ENCODE measurements at regions not wholly inside any gene's neighbourhood (a gene's known extent, or its start where the extent isn't known, plus 50 kb on each side); places are given as distances from the start of the nearest gene placed in this dataset.

- Histone ChIP-seq H4K20me1 (ENCODE audit: control insufficient read depth, extremely low read depth, insufficient read depth, low read length) (no peaks in the 10 kb centered on the region), H3K9me1 (ENCODE audit: control insufficient read depth, extremely low read depth, insufficient read depth, low read length) (no peaks in the 10 kb centered on the region), H3K9ac (ENCODE audit: control insufficient read depth, extremely low read depth, insufficient read depth, low read length) (no peak overlapping the region), H2AFZ (ENCODE audit: control insufficient read depth, low read length) (no peak overlapping the region), H3K9me3 (ENCODE audit: control insufficient read depth, low read depth, low read length) (no peaks in the 10 kb centered on the region), H3K27ac (ENCODE audit: control insufficient read depth, insufficient read depth, low read length) (no peak overlapping the region), H3K79me2 (ENCODE audit: control insufficient read depth, insufficient read depth, low read length) (no peaks in the 10 kb centered on the region), H3K4me1 (ENCODE audit: control insufficient read depth, extremely low read depth, insufficient read depth, low read length) (peaks cover 5% of the 10 kb centered on the region), H3K4me2 (ENCODE audit: control insufficient read depth, extremely low read depth, insufficient read depth, low read depth, low read length) (no peak overlapping the region), H3K36me3 (ENCODE audit: control insufficient read depth in 2 of 2, extremely low read depth in 1 of 2, insufficient read depth in 2 of 2, low read length in 2 of 2) (no peaks in the 10 kb centered on the region), H3K27me3 (ENCODE audit: control insufficient read depth, extremely low read depth, insufficient read depth, low read length) (no peaks in the 10 kb centered on the region), H3K4me3 (ENCODE audit: control insufficient read depth in 2 of 3, extremely low read depth in 1 of 3, insufficient read depth in 2 of 3, low read depth in 1 of 3, low read length in 3 of 3) (no peak overlapping the region)
- dilution Hi-C loops (cut with MboI; ENCODE audit: extremely low pct_ligation_motif_present, low sequenced_read_pairs), result no loop called here
- DNase-seq (ENCODE audit: low read depth, low spot score) (no peak), FAIRE-seq (no peak)
- TF ChIP-seq EZH2 (IDR thresholded peaks at IDR 0.05; ENCODE audit: low read length), result no peak
- TF ChIP-seq, protein P1, sequence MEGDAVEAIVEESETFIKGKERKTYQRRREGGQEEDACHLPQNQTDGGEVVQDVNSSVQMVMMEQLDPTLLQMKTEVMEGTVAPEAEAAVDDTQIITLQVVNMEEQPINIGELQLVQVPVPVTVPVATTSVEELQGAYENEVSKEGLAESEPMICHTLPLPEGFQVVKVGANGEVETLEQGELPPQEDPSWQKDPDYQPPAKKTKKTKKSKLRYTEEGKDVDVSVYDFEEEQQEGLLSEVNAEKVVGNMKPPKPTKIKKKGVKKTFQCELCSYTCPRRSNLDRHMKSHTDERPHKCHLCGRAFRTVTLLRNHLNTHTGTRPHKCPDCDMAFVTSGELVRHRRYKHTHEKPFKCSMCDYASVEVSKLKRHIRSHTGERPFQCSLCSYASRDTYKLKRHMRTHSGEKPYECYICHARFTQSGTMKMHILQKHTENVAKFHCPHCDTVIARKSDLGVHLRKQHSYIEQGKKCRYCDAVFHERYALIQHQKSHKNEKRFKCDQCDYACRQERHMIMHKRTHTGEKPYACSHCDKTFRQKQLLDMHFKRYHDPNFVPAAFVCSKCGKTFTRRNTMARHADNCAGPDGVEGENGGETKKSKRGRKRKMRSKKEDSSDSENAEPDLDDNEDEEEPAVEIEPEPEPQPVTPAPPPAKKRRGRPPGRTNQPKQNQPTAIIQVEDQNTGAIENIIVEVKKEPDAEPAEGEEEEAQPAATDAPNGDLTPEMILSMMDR (optimal IDR thresholded peaks at IDR 0.05 in 1 of 3, IDR thresholded peaks at IDR 0.05 in 1 of 3, conservative IDR thresholded peaks at IDR 0.05 in 1 of 3; ENCODE audit: extremely low read depth in 1 of 3, insufficient read depth in 2 of 3, low read length in 3 of 3), result no peak
These were observed 105.8 kb downstream of the DUSP10 start for GRCh38 chr1:221636096-221636495.

DNA sequence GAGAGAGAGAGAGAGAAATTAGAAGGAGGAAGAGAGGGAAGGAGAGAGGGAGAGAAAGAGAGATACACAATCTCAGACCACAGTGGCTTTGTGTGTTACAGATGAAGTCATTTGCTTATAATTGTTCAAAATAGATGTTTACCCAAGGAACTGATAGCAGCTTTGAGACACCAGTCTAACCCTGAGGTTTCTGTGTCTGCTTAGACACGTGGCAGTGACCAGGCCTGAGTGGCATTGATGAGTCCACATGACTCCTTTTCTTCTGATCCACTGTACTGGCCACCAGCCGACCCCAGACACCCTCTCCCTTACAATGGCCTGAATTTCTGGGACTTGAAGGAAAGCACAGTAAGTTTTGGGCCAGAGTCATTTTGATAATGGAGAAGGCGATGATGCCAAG, 104.9 kb downstream of the DUSP10 start:
- Histone ChIP-seq H3K36me3 (ENCODE audit: control insufficient read depth in 2 of 2, extremely low read depth in 1 of 2, insufficient read depth in 2 of 2, low read length in 2 of 2) (no peaks in the 10 kb centered on the region), H3K9ac (ENCODE audit: control insufficient read depth, extremely low read depth, insufficient read depth, low read length) (no peak overlapping the region), H3K9me1 (ENCODE audit: control insufficient read depth, extremely low read depth, insufficient read depth, low read length) (no peaks in the 10 kb centered on the region), H3K4me3 (ENCODE audit: control insufficient read depth in 2 of 3, extremely low read depth in 1 of 3, insufficient read depth in 2 of 3, low read depth in 1 of 3, low read length in 3 of 3) (no peak overlapping the region), H3K27ac (ENCODE audit: control insufficient read depth, insufficient read depth, low read length) (no peak overlapping the region), H2AFZ (ENCODE audit: control insufficient read depth, low read length) (no peak overlapping the region), H3K9me3 (ENCODE audit: control insufficient read depth, low read depth, low read length) (no peaks in the 10 kb centered on the region), H3K4me2 (ENCODE audit: control insufficient read depth, extremely low read depth, insufficient read depth, low read depth, low read length) (no peak overlapping the region), H3K27me3 (ENCODE audit: control insufficient read depth, extremely low read depth, insufficient read depth, low read length) (no peaks in the 10 kb centered on the region), H3K79me2 (ENCODE audit: control insufficient read depth, insufficient read depth, low read length) (no peaks in the 10 kb centered on the region), H4K20me1 (ENCODE audit: control insufficient read depth, extremely low read depth, insufficient read depth, low read length) (no peaks in the 10 kb centered on the region), H3K4me1 (ENCODE audit: control insufficient read depth, extremely low read depth, insufficient read depth, low read length) (peaks cover 5% of the 10 kb centered on the region)
- FAIRE-seq, result no peak
- dilution Hi-C loops (cut with MboI; ENCODE audit: extremely low pct_ligation_motif_present, low sequenced_read_pairs), result no loop called here
- TF ChIP-seq, protein P1 (optimal IDR thresholded peaks at IDR 0.05 in 1 of 3, IDR thresholded peaks at IDR 0.05 in 1 of 3, conservative IDR thresholded peaks at IDR 0.05 in 1 of 3; ENCODE audit: extremely low read depth in 1 of 3, insufficient read depth in 2 of 3, low read length in 3 of 3), result no peak
- TF ChIP-seq EZH2 (IDR thresholded peaks at IDR 0.05; ENCODE audit: low read length), result no peak
- no peak for DNase-seq (ENCODE audit: low read depth, low spot score)
